Mammary epithelial cell (primary cell): ENCODE measurements at regions not wholly inside any gene's neighbourhood (a gene's known extent, or its start where the extent isn't known, plus 50 kb on each side); places are given as distances from the start of the nearest gene placed in this dataset.

ENCODE experiments used
- EZH2 ChIP-seq: IDR thresholded peaks from 2 replicates; pipeline ENCODE4 v1.6.1; 2012; ENCODE audit warnings: low read length, inconsistent platforms, borderline replicate concordance
- TF ChIP-seq, protein P1 (sequence below), 2 donors: IDR thresholded peaks in 1 of 2; conservative IDR thresholded peaks in 1 of 2; 2 replicates each; pipeline ENCODE4 v1.5.1; 2011 to 2012; ENCODE audit warnings: inconsistent platforms in 2 of 2, low read length in 2 of 2, mild to moderate bottlenecking in 2 of 2, control low read depth in 1 of 2, low read depth in 1 of 2; ENCODE audit not compliant: insufficient read depth in 1 of 2; ENCODE audit errors: extremely low read depth in 1 of 2

DNA sequence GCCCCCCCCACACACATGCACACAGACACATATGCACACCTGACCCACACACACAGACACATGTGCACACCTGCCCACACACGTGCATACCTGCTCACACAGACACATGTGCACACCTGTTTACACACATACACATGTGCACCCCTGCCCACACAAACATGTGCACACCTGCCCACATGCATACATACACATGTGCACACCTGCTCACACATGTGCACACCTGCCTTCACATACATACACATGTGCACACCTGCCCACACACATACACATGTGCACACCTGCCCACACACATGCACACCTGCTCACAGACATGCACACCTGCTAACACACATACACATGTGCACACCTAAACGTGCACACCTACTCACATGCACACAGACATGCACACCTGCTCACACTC is 147.0 kb upstream of the FOXD4L5 start:
- TF ChIP-seq, protein P1, sequence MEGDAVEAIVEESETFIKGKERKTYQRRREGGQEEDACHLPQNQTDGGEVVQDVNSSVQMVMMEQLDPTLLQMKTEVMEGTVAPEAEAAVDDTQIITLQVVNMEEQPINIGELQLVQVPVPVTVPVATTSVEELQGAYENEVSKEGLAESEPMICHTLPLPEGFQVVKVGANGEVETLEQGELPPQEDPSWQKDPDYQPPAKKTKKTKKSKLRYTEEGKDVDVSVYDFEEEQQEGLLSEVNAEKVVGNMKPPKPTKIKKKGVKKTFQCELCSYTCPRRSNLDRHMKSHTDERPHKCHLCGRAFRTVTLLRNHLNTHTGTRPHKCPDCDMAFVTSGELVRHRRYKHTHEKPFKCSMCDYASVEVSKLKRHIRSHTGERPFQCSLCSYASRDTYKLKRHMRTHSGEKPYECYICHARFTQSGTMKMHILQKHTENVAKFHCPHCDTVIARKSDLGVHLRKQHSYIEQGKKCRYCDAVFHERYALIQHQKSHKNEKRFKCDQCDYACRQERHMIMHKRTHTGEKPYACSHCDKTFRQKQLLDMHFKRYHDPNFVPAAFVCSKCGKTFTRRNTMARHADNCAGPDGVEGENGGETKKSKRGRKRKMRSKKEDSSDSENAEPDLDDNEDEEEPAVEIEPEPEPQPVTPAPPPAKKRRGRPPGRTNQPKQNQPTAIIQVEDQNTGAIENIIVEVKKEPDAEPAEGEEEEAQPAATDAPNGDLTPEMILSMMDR (conservative IDR thresholded peaks at IDR 0.05 in 1 of 2, IDR thresholded peaks at IDR 0.05 in 1 of 2; ENCODE audit: extremely low read depth in 1 of 2, insufficient read depth in 1 of 2, low read depth in 1 of 2, low read length in 2 of 2), result no peak
- no peak for TF ChIP-seq EZH2
